HG03135 (cell line): ENCODE measurements at regions not wholly inside any gene's neighbourhood (a gene's known extent, or its start where the extent isn't known, plus 50 kb on each side); places are given as distances from the start of the nearest gene placed in this dataset.
A peak's percentile ranks its signal among the peaks of the same experiment; 100 is the strongest.
"Not testable (repeated sequence)": the region's sequence is repeated elsewhere in the genome, so short reads cannot be mapped to it uniquely, and the experiment has no call there.

Experiments
- ATAC-seq: cut with Tn5 transposase; IDR thresholded peaks from one replicate; pipeline ENCODE4 v1.9.1; 2021; ENCODE audit warnings: mild to moderate bottlenecking, moderate library complexity; ENCODE audit not compliant: unreplicated experiment

- ATAC-seq: not testable (repeated sequence)
Observed at GRCh38 chrX:115840729-115841409, 279.9 kb downstream of the PLS3 start.

GRCh38 chrX:115850986-115851385 lies 290.0 kb downstream of the PLS3 start:
- not testable (repeated sequence) for ATAC-seq

GRCh38 chrX:115853260-115853659 lies 292.3 kb downstream of the PLS3 start:
- ATAC-seq: not testable (repeated sequence)

GRCh38 chrX:115881170-115881569 lies 289.4 kb upstream of the AGTR2 start:
- ATAC-seq: not testable (repeated sequence)

- not testable (repeated sequence) for ATAC-seq
Observed at GRCh38 chrX:115884121-115884520, 286.4 kb upstream of the AGTR2 start.

GRCh38 chrX:115888041-115888440 lies 282.5 kb upstream of the AGTR2 start:
- ATAC-seq: not testable (repeated sequence)

- not testable (repeated sequence) for ATAC-seq
Observed at GRCh38 chrX:115888519-115888918, 282.0 kb upstream of the AGTR2 start.

- no peak for ATAC-seq
Observed at GRCh38 chrX:115889121-115889890, 281.2 kb upstream of the AGTR2 start.

- no peak for ATAC-seq
Observed at GRCh38 chrX:115892056-115892708, 278.4 kb upstream of the AGTR2 start.

GRCh38 chrX:115892787-115893671 lies 277.5 kb upstream of the AGTR2 start:
- peak; percentile 75 for ATAC-seq

- ATAC-seq: no peak
Observed at GRCh38 chrX:115894087-115894486, 276.5 kb upstream of the AGTR2 start.

- ATAC-seq: no peak
Observed at GRCh38 chrX:115895678-115896329, 274.7 kb upstream of the AGTR2 start.

GRCh38 chrX:115896362-115896761 lies 274.2 kb upstream of the AGTR2 start:
- ATAC-seq: no peak

- ATAC-seq: no peak
Observed at GRCh38 chrX:115897956-115898355, 272.6 kb upstream of the AGTR2 start.

- ATAC-seq: peak; percentile 69
Observed at GRCh38 chrX:115898382-115899001, 272.1 kb upstream of the AGTR2 start.

GRCh38 chrX:115900425-115900824 lies 270.1 kb upstream of the AGTR2 start:
- no peak for ATAC-seq

- no peak for ATAC-seq
Observed at GRCh38 chrX:115901241-115901640, 269.3 kb upstream of the AGTR2 start.

GRCh38 chrX:115902995-115903394 lies 267.5 kb upstream of the AGTR2 start:
- ATAC-seq: no peak

GRCh38 chrX:115906276-115906675 lies 264.3 kb upstream of the AGTR2 start:
- ATAC-seq: no peak

- no peak for ATAC-seq
Observed at GRCh38 chrX:115906881-115907280, 263.7 kb upstream of the AGTR2 start.
